IPS-NIHi11 (cell line): ENCODE measurements at regions not wholly inside any gene's neighbourhood (a gene's known extent, or its start where the extent isn't known, plus 50 kb on each side); places are given as distances from the start of the nearest gene placed in this dataset.

ENCODE experiments used
- DNase-seq: peaks from one replicate; pipeline ENCODE4 v3.0.0; 2012; ENCODE audit warnings: mixed read lengths, low spot score

- no peak for DNase-seq
Observed at GRCh38 chr12:102535306-102535705, 54.9 kb upstream of the IGF1 start.

GRCh38 chr12:102534899-102535298 lies 54.5 kb upstream of the IGF1 start:
- no peak for DNase-seq

DNA sequence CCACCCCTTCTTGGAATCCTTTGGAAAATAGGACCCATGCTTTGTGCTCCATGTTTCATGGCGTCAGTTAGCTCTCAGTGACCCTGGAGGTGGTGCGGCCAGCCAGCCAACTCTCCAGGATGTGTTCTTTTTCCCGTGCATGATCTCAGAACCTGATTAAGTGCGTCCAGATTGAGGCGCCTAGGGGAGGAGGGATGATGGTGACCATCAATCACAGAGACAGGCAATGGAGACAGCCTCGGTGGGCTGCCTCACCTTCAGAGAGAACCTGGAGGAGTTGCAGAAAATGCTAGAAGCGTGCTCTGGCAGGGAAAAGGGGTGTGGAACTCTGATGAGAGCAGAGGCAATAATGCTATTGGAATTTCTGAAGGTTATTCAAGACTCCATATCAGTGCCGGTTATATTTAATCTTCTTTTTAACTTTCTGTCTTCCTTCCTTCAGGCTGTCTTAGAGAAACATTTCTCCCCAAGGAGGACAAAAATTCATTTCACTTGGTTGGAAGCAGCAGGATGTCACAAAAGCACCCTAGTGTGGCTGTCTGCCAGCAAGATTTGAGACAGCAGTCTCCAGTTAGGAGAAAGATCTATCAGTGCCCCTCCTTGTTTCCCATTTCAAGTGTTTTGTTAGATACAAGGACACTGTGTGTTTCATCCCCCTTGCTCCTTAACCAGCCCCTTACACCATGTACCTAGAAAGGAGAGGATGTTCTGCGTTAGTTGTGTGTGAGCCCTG lies 53.3 kb upstream of the IGF1 start:
- DNase-seq = no peak
